ENCODE measurements at regions not wholly inside any gene's neighbourhood (a gene's known extent, or its start where the extent isn't known, plus 50 kb on each side); places are given as distances from the start of the nearest gene placed in this dataset.

DNA sequence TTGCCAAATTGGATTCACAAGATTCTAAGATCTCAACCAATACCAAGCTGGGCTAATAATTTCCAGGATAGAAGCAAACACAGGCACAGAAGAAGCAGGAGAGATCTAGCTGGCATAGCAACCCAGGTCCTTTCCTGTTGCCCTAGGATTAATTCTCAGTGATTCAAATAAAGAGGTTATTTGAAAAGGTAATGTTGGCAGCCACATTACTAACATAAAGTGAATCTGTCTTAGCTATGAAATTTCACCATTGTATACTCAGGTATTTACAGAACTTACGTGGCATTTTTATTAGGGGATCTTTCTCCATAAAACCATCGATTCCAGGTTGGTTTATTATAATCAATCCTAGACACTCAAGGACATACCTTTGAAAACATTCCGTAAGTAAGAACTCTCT, 379.3 kb upstream of the POM121L12 start:
- TF ChIP-seq CTCF (IDR thresholded peaks at IDR 0.05; ENCODE audit: insufficient read depth, low read length) = no peak
- no peak overlapping the region for H3K4me3 ChIP-seq (ENCODE audit: low read depth, low read length)
- no peak for DNase-seq (ENCODE audit: low read depth)

GRCh38 chr7:52652621-52653020, 382.8 kb upstream of the POM121L12 start:
- no peak overlapping the region for H3K4me3 ChIP-seq (ENCODE audit: low read depth, low read length)
- DNase-seq (ENCODE audit: low read depth) = no peak
- no peak for TF ChIP-seq CTCF (IDR thresholded peaks at IDR 0.05; ENCODE audit: insufficient read depth, low read length)

DNA sequence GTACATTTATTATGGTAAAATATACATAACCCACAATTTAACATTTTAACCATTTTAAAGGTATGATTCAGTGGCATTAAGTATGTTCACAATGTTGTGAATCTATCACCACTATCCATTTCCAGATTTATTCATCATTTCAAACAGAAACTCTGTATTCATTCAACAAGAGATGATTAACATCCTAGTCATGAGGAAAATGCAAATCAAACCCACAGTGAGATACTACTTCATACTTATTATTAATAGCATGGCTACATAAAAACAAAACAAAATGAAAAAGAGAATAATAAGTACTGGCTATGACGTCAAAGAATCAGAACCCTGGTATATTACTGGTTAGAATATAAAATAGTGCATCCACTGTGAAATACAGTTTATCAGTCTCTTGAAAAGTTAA, 386.6 kb upstream of the POM121L12 start:
- no peak for DNase-seq (ENCODE audit: low read depth)
- no peak for TF ChIP-seq CTCF (IDR thresholded peaks at IDR 0.05; ENCODE audit: insufficient read depth, low read length)
- no peak overlapping the region for H3K4me3 ChIP-seq (ENCODE audit: low read depth, low read length)

- DNase-seq (ENCODE audit: low read depth) = no peak
- no peak overlapping the region for H3K4me3 ChIP-seq (ENCODE audit: low read depth, low read length)
- no peak for TF ChIP-seq CTCF (IDR thresholded peaks at IDR 0.05; ENCODE audit: insufficient read depth, low read length)
Observed at GRCh38 chr7:52647046-52647445, 388.4 kb upstream of the POM121L12 start.

- no peak for TF ChIP-seq CTCF (IDR thresholded peaks at IDR 0.05; ENCODE audit: insufficient read depth, low read length)
- H3K4me3 ChIP-seq (ENCODE audit: low read depth, low read length) = no peak overlapping the region
- DNase-seq (ENCODE audit: low read depth) = no peak
Observed at GRCh38 chr7:52639981-52640380, 395.5 kb upstream of the POM121L12 start.

DNA sequence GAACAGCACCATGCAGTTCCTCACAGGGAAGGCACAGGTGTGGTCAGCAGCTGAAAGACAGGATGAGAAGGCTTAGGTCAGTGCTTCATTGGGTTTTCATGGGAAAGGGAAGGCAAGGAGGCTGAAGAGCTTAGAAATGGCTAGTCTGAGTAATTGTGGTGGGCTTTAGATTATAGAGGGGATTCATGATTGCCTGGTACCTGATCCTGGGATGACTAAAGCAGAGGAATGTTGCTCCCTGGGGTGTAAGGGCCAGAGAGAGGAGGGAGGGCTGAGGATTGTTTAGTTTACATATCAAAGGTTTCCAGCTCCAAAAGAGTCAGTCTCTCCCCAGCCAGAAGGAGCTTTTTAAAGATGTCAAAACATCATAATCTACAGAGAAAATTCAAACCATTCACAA, 396.3 kb upstream of the POM121L12 start:
- no peak for DNase-seq (ENCODE audit: low read depth)
- H3K4me3 ChIP-seq (ENCODE audit: low read depth, low read length) = no peak overlapping the region
- TF ChIP-seq CTCF (IDR thresholded peaks at IDR 0.05; ENCODE audit: insufficient read depth, low read length) = no peak

GRCh38 chr7:52635021-52635420, 400.4 kb upstream of the POM121L12 start:
- no peak for TF ChIP-seq CTCF (IDR thresholded peaks at IDR 0.05; ENCODE audit: insufficient read depth, low read length)
- no peak overlapping the region for H3K4me3 ChIP-seq (ENCODE audit: low read depth, low read length)
- no peak for DNase-seq (ENCODE audit: low read depth)

Data from fibroblast of the aortic adventitia (primary cell).